Keratinocyte (primary cell): ENCODE measurements at regions not wholly inside any gene's neighbourhood (a gene's known extent, or its start where the extent isn't known, plus 50 kb on each side); places are given as distances from the start of the nearest gene placed in this dataset.

Source experiments
- DNase-seq: peaks from one replicate; pipeline ENCODE4 v3.0.0-alpha.2; 2011; ENCODE audit warnings: low read depth, missing footprints, low spot score
- FAIRE-seq: peaks from 2 replicates; lab custom pipeline; 2011; peaks lifted over from hg19 to GRCh38; lab: Jason Lieb, UNC
- H2AFZ ChIP-seq: 2 replicates; pipeline ENCODE4 v1.6.0; 2012; ENCODE audit warnings: low read length, control low read depth, inconsistent platforms; ENCODE audit not compliant: control insufficient read depth
- H3K27ac ChIP-seq: 2 replicates; pipeline ENCODE4 v1.5.1; 2011; ENCODE audit warnings: low read length; ENCODE audit not compliant: control insufficient read depth, insufficient read depth
- H3K27me3 ChIP-seq: 3 replicates; pipeline ENCODE4 v1.6.0; 2011; ENCODE audit warnings: low read length; ENCODE audit not compliant: control insufficient read depth, insufficient read depth; ENCODE audit errors: extremely low read depth
- H3K36me3 ChIP-seq, 2 experiments: 2 replicates in 1 of 2; 3 replicates in 1 of 2; pipeline ENCODE4 v1.5.1; 2011; ENCODE audit warnings: low read length in 2 of 2, mild to moderate bottlenecking in 1 of 2; ENCODE audit not compliant: control insufficient read depth in 2 of 2, insufficient read depth in 2 of 2; ENCODE audit errors: extremely low read depth in 1 of 2
- H3K4me1 ChIP-seq: 3 replicates; pipeline ENCODE4 v1.5.1; 2011; ENCODE audit warnings: low read length; ENCODE audit not compliant: control insufficient read depth, insufficient read depth; ENCODE audit errors: extremely low read depth
- H3K4me2 ChIP-seq: 3 replicates; pipeline ENCODE4 v1.6.0; 2011; ENCODE audit warnings: low read depth, low read length; ENCODE audit not compliant: control insufficient read depth, insufficient read depth; ENCODE audit errors: extremely low read depth
- H3K4me3 ChIP-seq, 3 experiments: fragments of 200-600 bp in 1 of 3; sonication (generic) in 1 of 3; 2 replicates in 2 of 3; 3 replicates in 1 of 3; pipeline ENCODE4 v1.5.1; 2011 to 2016; ENCODE audit warnings: low read length in 3 of 3, mild to moderate bottlenecking in 3 of 3, control low read depth in 2 of 3, inconsistent platforms in 1 of 3, low read depth in 1 of 3, mixed read lengths in 1 of 3, mixed run types in 1 of 3, moderate library complexity in 1 of 3; ENCODE audit not compliant: control insufficient read depth in 2 of 3, insufficient read depth in 2 of 3; ENCODE audit errors: extremely low read depth in 1 of 3
- H3K79me2 ChIP-seq: 2 replicates; pipeline ENCODE4 v1.6.0; 2012; ENCODE audit warnings: low read length; ENCODE audit not compliant: control insufficient read depth, insufficient read depth
- H3K9ac ChIP-seq: 3 replicates; pipeline ENCODE4 v1.6.0; 2011; ENCODE audit warnings: low read length; ENCODE audit not compliant: control insufficient read depth, insufficient read depth; ENCODE audit errors: extremely low read depth
- H3K9me1 ChIP-seq: 3 replicates; pipeline ENCODE4 v1.6.0; 2011; ENCODE audit warnings: low read length; ENCODE audit not compliant: control insufficient read depth, insufficient read depth; ENCODE audit errors: extremely low read depth
- H3K9me3 ChIP-seq: 2 replicates; pipeline ENCODE4 v1.5.1; 2012; ENCODE audit warnings: low read depth, low read length; ENCODE audit not compliant: control insufficient read depth
- H4K20me1 ChIP-seq: 3 replicates; pipeline ENCODE4 v1.6.0; 2011; ENCODE audit warnings: low read length; ENCODE audit not compliant: control insufficient read depth, insufficient read depth; ENCODE audit errors: extremely low read depth
- EZH2 ChIP-seq: IDR thresholded peaks from one replicate; pipeline ENCODE4 v1.6.1; 2012; ENCODE audit warnings: inconsistent platforms, mild to moderate bottlenecking, low read length, moderate library complexity
- dilution Hi-C: fragments of 300-500 bp; cut with MboI; formaldehyde crosslinking; loops from one replicate; pipeline ENCODE4 v1.7.0; 2020; ENCODE audit warnings: low sequenced_read_pairs; ENCODE audit not compliant: extremely low pct_ligation_motif_present
- TF ChIP-seq, protein P1 (sequence below), 3 experiments: IDR thresholded peaks in 1 of 3; conservative IDR thresholded peaks in 1 of 3; optimal IDR thresholded peaks in 1 of 3; 2 replicates in 2 of 3; 3 replicates in 1 of 3; pipeline versions ENCODE3 to v1.5.1; 2011; ENCODE audit warnings: low read length in 3 of 3, mild to moderate bottlenecking in 3 of 3, moderate library complexity in 2 of 3, control low read depth in 1 of 3, inconsistent platforms in 1 of 3; ENCODE audit not compliant: insufficient read depth in 2 of 3; ENCODE audit errors: extremely low read depth in 1 of 3

DNA sequence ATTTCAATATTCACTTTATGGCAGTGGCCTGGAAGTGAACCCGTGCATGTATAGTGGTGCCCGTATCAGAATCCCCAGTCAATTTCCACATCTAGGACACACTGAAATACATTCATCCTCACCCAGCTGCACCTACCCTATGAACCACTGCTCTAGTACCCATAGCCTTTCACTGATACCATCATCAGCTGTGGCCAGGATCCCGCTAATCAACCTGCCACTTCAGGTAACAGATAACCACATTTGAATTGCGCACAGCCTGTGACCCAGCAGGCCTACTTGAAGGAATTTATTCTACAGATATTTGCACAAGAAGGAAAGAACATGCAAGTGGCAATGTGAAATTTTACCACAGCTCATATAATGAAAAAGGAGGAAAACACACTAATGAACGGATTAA lies 161.0 kb upstream of the CCDC54 start:
- Histone ChIP-seq H3K36me3 (no peaks in the 10 kb centered on the region), H3K79me2 (no peaks in the 10 kb centered on the region), H3K27ac (peak overlapping the region; percentile 100), H3K4me3 (no peak overlapping the region), H2AFZ (no peak overlapping the region), H3K4me1 (peaks cover 53% of the 10 kb centered on the region), H3K4me2 (peak overlapping the region; percentile 91), H3K9me1 (no peaks in the 10 kb centered on the region), H3K9ac (peak overlapping the region; percentile 85), H3K9me3 (no peaks in the 10 kb centered on the region), H4K20me1 (no peaks in the 10 kb centered on the region), H3K27me3 (no peaks in the 10 kb centered on the region)
- FAIRE-seq (no peak), DNase-seq (no peak)
- TF ChIP-seq EZH2 = no peak
- TF ChIP-seq, protein P1, sequence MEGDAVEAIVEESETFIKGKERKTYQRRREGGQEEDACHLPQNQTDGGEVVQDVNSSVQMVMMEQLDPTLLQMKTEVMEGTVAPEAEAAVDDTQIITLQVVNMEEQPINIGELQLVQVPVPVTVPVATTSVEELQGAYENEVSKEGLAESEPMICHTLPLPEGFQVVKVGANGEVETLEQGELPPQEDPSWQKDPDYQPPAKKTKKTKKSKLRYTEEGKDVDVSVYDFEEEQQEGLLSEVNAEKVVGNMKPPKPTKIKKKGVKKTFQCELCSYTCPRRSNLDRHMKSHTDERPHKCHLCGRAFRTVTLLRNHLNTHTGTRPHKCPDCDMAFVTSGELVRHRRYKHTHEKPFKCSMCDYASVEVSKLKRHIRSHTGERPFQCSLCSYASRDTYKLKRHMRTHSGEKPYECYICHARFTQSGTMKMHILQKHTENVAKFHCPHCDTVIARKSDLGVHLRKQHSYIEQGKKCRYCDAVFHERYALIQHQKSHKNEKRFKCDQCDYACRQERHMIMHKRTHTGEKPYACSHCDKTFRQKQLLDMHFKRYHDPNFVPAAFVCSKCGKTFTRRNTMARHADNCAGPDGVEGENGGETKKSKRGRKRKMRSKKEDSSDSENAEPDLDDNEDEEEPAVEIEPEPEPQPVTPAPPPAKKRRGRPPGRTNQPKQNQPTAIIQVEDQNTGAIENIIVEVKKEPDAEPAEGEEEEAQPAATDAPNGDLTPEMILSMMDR (optimal IDR thresholded peaks at IDR 0.05 in 1 of 3, IDR thresholded peaks at IDR 0.05 in 1 of 3, conservative IDR thresholded peaks at IDR 0.05 in 1 of 3; ENCODE audit: extremely low read depth in 1 of 3, insufficient read depth in 2 of 3, low read length in 3 of 3) = no peak
- dilution Hi-C loops = no loop called here

DNA sequence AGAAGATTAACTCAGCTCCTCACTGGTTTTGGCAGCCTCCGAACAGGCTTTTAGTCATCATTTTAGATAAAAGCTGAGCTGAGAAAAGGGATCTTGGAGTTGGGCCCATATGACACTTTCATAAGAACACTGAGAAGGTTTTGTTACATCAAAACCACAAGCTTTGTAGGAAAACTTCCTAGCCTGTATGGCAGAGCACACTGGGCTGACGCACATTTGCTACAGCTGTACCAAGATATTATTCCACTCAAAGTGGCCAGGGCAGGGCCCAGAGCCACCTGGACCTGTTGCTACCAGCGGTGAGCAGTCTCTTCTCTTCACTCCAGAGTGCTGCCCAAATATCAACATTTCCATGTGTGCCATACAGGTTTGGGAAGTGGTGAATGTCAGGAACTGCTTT lies 160.5 kb upstream of the CCDC54 start:
- peak overlapping the region; percentile 100 for H3K27ac ChIP-seq
- dilution Hi-C loops = no loop called here
- DNase-seq = no peak

More for the DNA sequence above, 160.5 kb upstream of the CCDC54 start:
- peak; percentile 92 for FAIRE-seq
- Histone ChIP-seq H3K4me3 (peak overlapping the region in 2 of 3 experiments; percentile 45 to 54), H3K9ac (peak overlapping the region; percentile 85), H4K20me1 (no peaks in the 10 kb centered on the region), H3K4me2 (peak overlapping the region; percentile 91), H3K9me1 (no peaks in the 10 kb centered on the region), H3K79me2 (no peaks in the 10 kb centered on the region), H2AFZ (no peak overlapping the region), H3K27me3 (no peaks in the 10 kb centered on the region), H3K9me3 (no peaks in the 10 kb centered on the region), H3K4me1 (peaks cover 48% of the 10 kb centered on the region), H3K36me3 (no peaks in the 10 kb centered on the region)
- TF ChIP-seq EZH2 = no peak
- TF ChIP-seq, protein P1 (optimal IDR thresholded peaks at IDR 0.05 in 1 of 3, IDR thresholded peaks at IDR 0.05 in 1 of 3, conservative IDR thresholded peaks at IDR 0.05 in 1 of 3; ENCODE audit: extremely low read depth in 1 of 3, insufficient read depth in 2 of 3, low read length in 3 of 3) = no peak
